ENCODE measurements at regions not wholly inside any gene's neighbourhood (a gene's known extent, or its start where the extent isn't known, plus 50 kb on each side); places are given as distances from the start of the nearest gene placed in this dataset.

DNA sequence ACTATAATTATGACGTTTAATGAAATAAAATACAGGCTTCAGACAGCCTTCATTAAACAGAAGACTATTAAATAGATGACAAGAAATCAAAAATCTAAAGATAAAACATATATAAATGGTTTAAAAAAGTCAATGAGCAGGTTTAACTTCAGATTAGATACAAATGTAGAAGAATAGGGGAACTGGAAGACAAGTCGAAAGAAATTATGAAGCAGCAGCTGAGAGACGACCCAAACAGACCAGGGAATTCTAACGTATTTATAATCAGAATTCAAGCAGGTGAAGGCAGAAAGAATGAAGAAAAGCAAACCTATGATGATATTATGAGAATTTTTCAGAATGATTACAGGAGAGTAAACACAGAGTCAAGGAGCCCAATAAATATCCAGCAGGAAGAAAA is 235.1 kb upstream of the XYLT1 start:
- Mint-ChIP-seq H3K9me3 (ENCODE audit: unreplicated experiment) (peaks cover 31% of the 10 kb centered on the region), H3K4me3 (ENCODE audit: unreplicated experiment) (no peak overlapping the region), H3K36me3 (ENCODE audit: insufficient read depth, unreplicated experiment) (no peaks in the 10 kb centered on the region), H3K27ac (ENCODE audit: low read depth, unreplicated experiment) (no peak overlapping the region), H3K4me1 (ENCODE audit: insufficient read depth, unreplicated experiment) (no peaks in the 10 kb centered on the region), H3K27me3 (ENCODE audit: insufficient read depth, unreplicated experiment) (no peaks in the 10 kb centered on the region)
- TF ChIP-seq, protein P1, sequence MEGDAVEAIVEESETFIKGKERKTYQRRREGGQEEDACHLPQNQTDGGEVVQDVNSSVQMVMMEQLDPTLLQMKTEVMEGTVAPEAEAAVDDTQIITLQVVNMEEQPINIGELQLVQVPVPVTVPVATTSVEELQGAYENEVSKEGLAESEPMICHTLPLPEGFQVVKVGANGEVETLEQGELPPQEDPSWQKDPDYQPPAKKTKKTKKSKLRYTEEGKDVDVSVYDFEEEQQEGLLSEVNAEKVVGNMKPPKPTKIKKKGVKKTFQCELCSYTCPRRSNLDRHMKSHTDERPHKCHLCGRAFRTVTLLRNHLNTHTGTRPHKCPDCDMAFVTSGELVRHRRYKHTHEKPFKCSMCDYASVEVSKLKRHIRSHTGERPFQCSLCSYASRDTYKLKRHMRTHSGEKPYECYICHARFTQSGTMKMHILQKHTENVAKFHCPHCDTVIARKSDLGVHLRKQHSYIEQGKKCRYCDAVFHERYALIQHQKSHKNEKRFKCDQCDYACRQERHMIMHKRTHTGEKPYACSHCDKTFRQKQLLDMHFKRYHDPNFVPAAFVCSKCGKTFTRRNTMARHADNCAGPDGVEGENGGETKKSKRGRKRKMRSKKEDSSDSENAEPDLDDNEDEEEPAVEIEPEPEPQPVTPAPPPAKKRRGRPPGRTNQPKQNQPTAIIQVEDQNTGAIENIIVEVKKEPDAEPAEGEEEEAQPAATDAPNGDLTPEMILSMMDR (IDR thresholded peaks at IDR 0.05; ENCODE audit: unreplicated experiment) = no peak
- intact Hi-C loops (cut with micrococcal nuclease) = no loop called here
- DNase-seq (ENCODE audit: unreplicated experiment) = no peak
- no TSS peak for BruUV-seq (replicated peaks)
- POLR2A ChIA-PET = no interaction called here
- CTCF ChIA-PET = interaction anchor here (0.6 kb wide), 1 partner anchor 376 kb away, joined by 4 read pairs; no protein-coding TSS in a partner anchor

GRCh38 chr16:17696616-17697015 is 225.9 kb upstream of the XYLT1 start:
- no peaks in the 10 kb centered on the region for H3K4me1 Mint-ChIP-seq (ENCODE audit: insufficient read depth, unreplicated experiment)
- no peaks in the 10 kb centered on the region for H3K36me3 Mint-ChIP-seq (ENCODE audit: insufficient read depth, unreplicated experiment)
- BruUV-seq (replicated peaks) = no TSS peak
- H3K27me3 Mint-ChIP-seq (ENCODE audit: insufficient read depth, unreplicated experiment) = no peaks in the 10 kb centered on the region
- intact Hi-C loops (cut with micrococcal nuclease) = no loop called here
- no peak overlapping the region for H3K27ac Mint-ChIP-seq (ENCODE audit: low read depth, unreplicated experiment)
- no peak for DNase-seq (ENCODE audit: unreplicated experiment)
- no peak overlapping the region for H3K4me3 Mint-ChIP-seq (ENCODE audit: unreplicated experiment)
- CTCF ChIA-PET = no interaction called here
- TF ChIP-seq, protein P1 (IDR thresholded peaks at IDR 0.05; ENCODE audit: unreplicated experiment) = no peak
- peaks cover 7% of the 10 kb centered on the region for H3K9me3 Mint-ChIP-seq (ENCODE audit: unreplicated experiment)
- POLR2A ChIA-PET = no interaction called here

DNA sequence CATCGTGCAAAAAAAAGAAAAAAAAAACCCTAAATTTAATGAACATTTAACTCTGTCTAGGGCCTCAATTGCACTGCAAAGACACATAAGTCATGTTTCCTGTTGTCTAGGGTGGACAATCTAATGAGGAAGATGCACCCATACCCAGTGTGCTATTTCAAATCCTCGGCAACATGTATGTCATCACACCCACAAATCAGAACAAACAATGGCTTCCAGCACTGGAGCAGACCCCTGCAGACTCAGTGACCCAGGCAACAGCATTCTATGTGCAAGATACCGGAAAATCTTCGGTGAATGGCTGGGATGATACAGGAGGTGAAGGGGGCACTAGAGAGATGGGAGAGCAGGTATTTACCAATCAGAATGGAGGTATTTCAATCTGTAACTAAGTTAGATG is 221.7 kb upstream of the XYLT1 start:
- intact Hi-C loops (cut with micrococcal nuclease) = no loop called here
- ChIA-PET POLR2A (no interaction called here), CTCF (no interaction called here)
- Mint-ChIP-seq H3K9me3 (ENCODE audit: unreplicated experiment) (peaks cover 8% of the 10 kb centered on the region), H3K27ac (ENCODE audit: low read depth, unreplicated experiment) (no peak overlapping the region), H3K4me1 (ENCODE audit: insufficient read depth, unreplicated experiment) (no peaks in the 10 kb centered on the region), H3K36me3 (ENCODE audit: insufficient read depth, unreplicated experiment) (no peaks in the 10 kb centered on the region), H3K27me3 (ENCODE audit: insufficient read depth, unreplicated experiment) (no peaks in the 10 kb centered on the region), H3K4me3 (ENCODE audit: unreplicated experiment) (no peak overlapping the region)
- TF ChIP-seq, protein P1 (IDR thresholded peaks at IDR 0.05; ENCODE audit: unreplicated experiment) = no peak
- BruUV-seq (replicated peaks) = no TSS peak
- no peak for DNase-seq (ENCODE audit: unreplicated experiment)

DNA sequence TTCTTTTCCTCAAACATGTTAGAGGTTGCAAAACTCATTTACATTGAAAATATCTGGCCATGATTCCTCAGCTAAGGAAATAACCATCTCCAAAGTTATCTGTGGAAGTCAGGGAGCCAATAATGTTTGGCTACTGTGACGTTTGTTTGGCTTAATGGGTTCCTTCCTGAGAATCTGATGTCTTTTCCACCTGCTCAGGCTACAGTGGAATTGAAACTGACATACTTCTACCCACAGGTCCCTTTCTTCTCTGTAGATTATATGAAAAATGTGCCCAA is 221.1 kb upstream of the XYLT1 start:
- no peaks in the 10 kb centered on the region for H3K36me3 Mint-ChIP-seq (ENCODE audit: insufficient read depth, unreplicated experiment)
- intact Hi-C loops (cut with micrococcal nuclease) = no loop called here
- TF ChIP-seq, protein P1 (IDR thresholded peaks at IDR 0.05; ENCODE audit: unreplicated experiment) = no peak
- CTCF ChIA-PET = no interaction called here
- BruUV-seq (replicated peaks) = no TSS peak
- H3K27me3 Mint-ChIP-seq (ENCODE audit: insufficient read depth, unreplicated experiment) = no peaks in the 10 kb centered on the region
- H3K27ac Mint-ChIP-seq (ENCODE audit: low read depth, unreplicated experiment) = no peak overlapping the region
- no peak overlapping the region for H3K4me3 Mint-ChIP-seq (ENCODE audit: unreplicated experiment)
- no peak for DNase-seq (ENCODE audit: unreplicated experiment)
- POLR2A ChIA-PET = no interaction called here
- no peaks in the 10 kb centered on the region for H3K4me1 Mint-ChIP-seq (ENCODE audit: insufficient read depth, unreplicated experiment)
- H3K9me3 Mint-ChIP-seq (ENCODE audit: unreplicated experiment) = peaks cover 8% of the 10 kb centered on the region

Data from MCF 10A (cell line).